ENCODE measurements at regions not wholly inside any gene's neighbourhood (a gene's known extent, or its start where the extent isn't known, plus 50 kb on each side); places are given as distances from the start of the nearest gene placed in this dataset.

- no peak for TF ChIP-seq CTCF (IDR thresholded peaks at IDR 0.05)
- TF ChIP-seq POLR2A (IDR thresholded peaks at IDR 0.05) = no peak
Measured at GRCh38 chr5:124622851-124623250, 123.6 kb downstream of the ZNF608 start.
